ENCODE measurements at regions not wholly inside any gene's neighbourhood (a gene's known extent, or its start where the extent isn't known, plus 50 kb on each side); places are given as distances from the start of the nearest gene placed in this dataset.

GRCh38 chr7:34596887-34597286 lies 61.1 kb upstream of the NPSR1 start:
- DNase-seq (ENCODE audit: low read depth): no peak

DNA sequence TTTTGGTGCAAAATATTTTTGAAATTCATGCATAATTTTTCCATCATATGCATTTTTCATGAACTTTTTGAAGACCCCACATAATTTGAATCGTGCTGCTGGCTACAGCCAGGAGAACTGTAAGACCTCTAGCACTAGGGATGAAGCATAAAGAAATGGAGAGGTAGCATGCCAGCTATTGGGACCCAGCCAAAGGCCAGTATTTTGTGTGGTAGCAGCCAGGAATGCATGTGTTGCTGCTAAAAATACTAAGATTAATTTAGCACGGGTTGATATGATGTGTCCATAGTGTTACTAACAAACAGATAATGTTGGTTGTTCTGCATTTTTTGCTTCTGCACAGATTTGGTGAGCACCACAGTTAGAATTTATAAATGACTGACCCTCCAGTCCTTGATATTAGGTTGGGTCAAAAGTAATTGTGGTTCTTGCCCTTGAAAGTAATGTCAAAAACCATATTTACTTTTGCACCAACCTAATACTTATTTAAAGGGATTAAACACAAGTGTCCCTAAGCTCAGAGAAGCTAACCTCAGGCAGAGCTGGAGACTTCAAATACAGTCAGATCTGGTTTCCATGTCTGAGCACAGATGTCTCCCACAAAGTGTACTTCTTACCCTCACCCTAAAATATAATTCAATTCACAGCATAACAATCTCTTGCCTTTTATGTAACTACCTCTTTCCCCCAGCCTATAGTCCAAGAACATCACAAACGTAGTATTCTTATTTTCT lies 54.1 kb upstream of the NPSR1 start:
- DNase-seq (ENCODE audit: low read depth): no peak
